WTC11 (cell line): ENCODE measurements at regions not wholly inside any gene's neighbourhood (a gene's known extent, or its start where the extent isn't known, plus 50 kb on each side); places are given as distances from the start of the nearest gene placed in this dataset.
A peak's percentile ranks its signal among the peaks of the same experiment; 100 is the strongest.

ENCODE experiments used
- ATAC-seq: fragments of 200-7000 bp; cut with Tn5 transposase; 2 replicates; pipeline ENCODE4 v1.10.0; 2021; ENCODE audit warnings: mild to moderate bottlenecking, moderate library complexity
- CTCF ChIA-PET: fragments of 300-600 bp; sonication (Branson Sonifier 250); formaldehyde crosslinking; loops from one replicate; lab custom pipeline; 2021; ENCODE audit warnings: antibody characterized with exemption; lab: Charles Lee
- POLR2A ChIA-PET: fragments of 350-600 bp; sonication (Branson Sonifier 250); formaldehyde crosslinking; loops from one replicate; lab custom pipeline; 2021; ENCODE audit warnings: antibody characterized with exemption; lab: Charles Lee
- DNase-seq: peaks from one replicate; pipeline ENCODE4 v3.0.0; 2021; ENCODE audit warnings: low spot score
- H3K27ac Mint-ChIP-seq: 2 replicates; pipeline ENCODE4 v1.8.0; 2021; ENCODE audit warnings: mixed read lengths
- H3K27me3 Mint-ChIP-seq: 2 replicates; pipeline ENCODE4 v1.8.0; 2021; ENCODE audit warnings: low read depth, mild to moderate bottlenecking, moderate library complexity, mixed read lengths
- H3K36me3 Mint-ChIP-seq: 2 replicates; pipeline ENCODE4 v1.8.0; 2021; ENCODE audit warnings: mixed read lengths
- H3K4me1 Mint-ChIP-seq: 2 replicates; pipeline ENCODE4 v1.8.0; 2022; ENCODE audit warnings: mixed read lengths
- H3K4me3 Mint-ChIP-seq: 2 replicates; pipeline ENCODE4 v1.8.0; 2021; ENCODE audit warnings: mild to moderate bottlenecking, moderate library complexity, mixed read lengths
- H3K9me3 Mint-ChIP-seq: 2 replicates; pipeline ENCODE4 v1.8.0; 2021; ENCODE audit warnings: mixed read lengths
- GTF2I ChIP-seq: fragments of 250-450 bp; sonication (Bioruptor Pico); conservative IDR thresholded peaks from 2 replicates; pipeline ENCODE4 v1.4.0; 2021; ENCODE audit warnings: mild to moderate bottlenecking
- IRF1 ChIP-seq: sonication (generic); formaldehyde crosslinking; IDR thresholded peaks from 2 replicates; pipeline ENCODE4 v1.8.0; 2023; ENCODE audit warnings: missing genetic modification reagents
- RORB ChIP-seq: fragments of 250-450 bp; sonication (Bioruptor Pico); IDR thresholded peaks from 2 replicates; pipeline ENCODE4 v1.9.0; 2021; ENCODE audit warnings: mild to moderate bottlenecking
- SMAD4 ChIP-seq: sonication (generic); formaldehyde crosslinking; IDR thresholded peaks from 2 replicates; pipeline ENCODE4 v1.8.0; 2022; ENCODE audit warnings: mild to moderate bottlenecking, missing genetic modification reagents
- STAT6 ChIP-seq: sonication (generic); formaldehyde crosslinking; conservative IDR thresholded peaks from 2 replicates; pipeline ENCODE4 v1.8.1; 2023; ENCODE audit warnings: mild to moderate bottlenecking, low read depth, missing genetic modification reagents, moderate library complexity
- TEAD1 ChIP-seq: sonication (generic); formaldehyde crosslinking; IDR thresholded peaks from 2 replicates; pipeline ENCODE4 v1.8.0; 2022; ENCODE audit warnings: mild to moderate bottlenecking, missing genetic modification reagents
- TP53 ChIP-seq: sonication (generic); formaldehyde crosslinking; IDR thresholded peaks from 2 replicates; pipeline ENCODE4 v1.8.1; 2023; ENCODE audit warnings: mild to moderate bottlenecking, missing genetic modification reagents
- ZBTB21 ChIP-seq: sonication (generic); formaldehyde crosslinking; IDR thresholded peaks from 2 replicates; pipeline ENCODE4 v1.8.1; 2023; ENCODE audit warnings: mild to moderate bottlenecking, missing genetic modification reagents, borderline replicate concordance
- ZNF138 ChIP-seq: sonication (generic); formaldehyde crosslinking; conservative IDR thresholded peaks from 2 replicates; pipeline ENCODE4 v1.8.1; 2022; ENCODE audit warnings: mild to moderate bottlenecking, moderate library complexity, missing genetic modification reagents
- ZNF317 ChIP-seq: sonication (generic); formaldehyde crosslinking; IDR thresholded peaks from 2 replicates; pipeline ENCODE4 v1.8.1; 2023; ENCODE audit warnings: low read depth, mild to moderate bottlenecking, moderate library complexity, missing genetic modification reagents, borderline replicate concordance
- ZNF425 ChIP-seq: fragments of 250-450 bp; sonication (Bioruptor Pico); conservative IDR thresholded peaks from 2 replicates; pipeline ENCODE4 v1.9.0; 2021; ENCODE audit warnings: mild to moderate bottlenecking
- TF ChIP-seq, protein P1 (sequence below): sonication (generic); formaldehyde crosslinking; IDR thresholded peaks from 2 replicates; pipeline ENCODE4 v1.8.0; 2023; ENCODE audit warnings: missing genetic modification reagents, mild to moderate bottlenecking, borderline replicate concordance

DNA sequence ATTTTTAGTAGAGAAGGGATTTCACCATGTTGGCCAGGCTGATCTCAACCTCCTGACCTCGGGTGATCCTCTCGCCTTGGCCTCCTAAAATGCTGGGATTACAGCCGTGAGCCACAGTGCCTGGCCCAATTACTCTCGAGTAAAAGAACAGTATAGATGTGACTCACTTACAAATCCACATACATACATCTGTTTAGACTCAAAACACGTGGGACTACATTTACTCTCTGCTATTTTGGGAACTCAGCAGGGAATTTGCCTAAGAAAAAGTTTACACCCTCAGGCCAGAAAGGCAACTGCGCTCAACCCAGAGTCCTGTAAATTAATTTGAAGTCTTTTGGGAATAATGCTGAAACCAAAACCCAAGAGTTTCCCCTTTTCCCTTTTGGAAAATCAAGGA, 289.7 kb downstream of the KLF6 start:
- POLR2A ChIA-PET = no interaction called here
- no peak overlapping the region for H3K4me3 Mint-ChIP-seq
- DNase-seq = no peak
- peaks cover 1% of the 10 kb centered on the region; the same call in 1 of the 2 replicates for H3K9me3 Mint-ChIP-seq
- no peaks in the 10 kb centered on the region for H3K36me3 Mint-ChIP-seq
- peaks cover 44% of the 10 kb centered on the region for H3K4me1 Mint-ChIP-seq
- no peaks in the 10 kb centered on the region; the same call in 1 of the 2 replicates for H3K27me3 Mint-ChIP-seq
- TF ChIP-seq, protein P1, sequence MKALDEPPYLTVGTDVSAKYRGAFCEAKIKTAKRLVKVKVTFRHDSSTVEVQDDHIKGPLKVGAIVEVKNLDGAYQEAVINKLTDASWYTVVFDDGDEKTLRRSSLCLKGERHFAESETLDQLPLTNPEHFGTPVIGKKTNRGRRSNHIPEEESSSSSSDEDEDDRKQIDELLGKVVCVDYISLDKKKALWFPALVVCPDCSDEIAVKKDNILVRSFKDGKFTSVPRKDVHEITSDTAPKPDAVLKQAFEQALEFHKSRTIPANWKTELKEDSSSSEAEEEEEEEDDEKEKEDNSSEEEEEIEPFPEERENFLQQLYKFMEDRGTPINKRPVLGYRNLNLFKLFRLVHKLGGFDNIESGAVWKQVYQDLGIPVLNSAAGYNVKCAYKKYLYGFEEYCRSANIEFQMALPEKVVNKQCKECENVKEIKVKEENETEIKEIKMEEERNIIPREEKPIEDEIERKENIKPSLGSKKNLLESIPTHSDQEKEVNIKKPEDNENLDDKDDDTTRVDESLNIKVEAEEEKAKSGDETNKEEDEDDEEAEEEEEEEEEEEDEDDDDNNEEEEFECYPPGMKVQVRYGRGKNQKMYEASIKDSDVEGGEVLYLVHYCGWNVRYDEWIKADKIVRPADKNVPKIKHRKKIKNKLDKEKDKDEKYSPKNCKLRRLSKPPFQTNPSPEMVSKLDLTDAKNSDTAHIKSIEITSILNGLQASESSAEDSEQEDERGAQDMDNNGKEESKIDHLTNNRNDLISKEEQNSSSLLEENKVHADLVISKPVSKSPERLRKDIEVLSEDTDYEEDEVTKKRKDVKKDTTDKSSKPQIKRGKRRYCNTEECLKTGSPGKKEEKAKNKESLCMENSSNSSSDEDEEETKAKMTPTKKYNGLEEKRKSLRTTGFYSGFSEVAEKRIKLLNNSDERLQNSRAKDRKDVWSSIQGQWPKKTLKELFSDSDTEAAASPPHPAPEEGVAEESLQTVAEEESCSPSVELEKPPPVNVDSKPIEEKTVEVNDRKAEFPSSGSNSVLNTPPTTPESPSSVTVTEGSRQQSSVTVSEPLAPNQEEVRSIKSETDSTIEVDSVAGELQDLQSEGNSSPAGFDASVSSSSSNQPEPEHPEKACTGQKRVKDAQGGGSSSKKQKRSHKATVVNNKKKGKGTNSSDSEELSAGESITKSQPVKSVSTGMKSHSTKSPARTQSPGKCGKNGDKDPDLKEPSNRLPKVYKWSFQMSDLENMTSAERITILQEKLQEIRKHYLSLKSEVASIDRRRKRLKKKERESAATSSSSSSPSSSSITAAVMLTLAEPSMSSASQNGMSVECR = no peak
- no peak for TF ChIP-seq SMAD4
- TF ChIP-seq IRF1 (CRISPR knock-in tag) = no peak
- TF ChIP-seq, all 79 proteins: peak for 0
- no peak overlapping the region for H3K27ac Mint-ChIP-seq
- CTCF ChIA-PET = interaction anchor here (0.6 kb wide), 1 partner anchor 1939 kb away, joined by 4 read pairs; no protein-coding TSS in a partner anchor
- ATAC-seq = no peak

DNA sequence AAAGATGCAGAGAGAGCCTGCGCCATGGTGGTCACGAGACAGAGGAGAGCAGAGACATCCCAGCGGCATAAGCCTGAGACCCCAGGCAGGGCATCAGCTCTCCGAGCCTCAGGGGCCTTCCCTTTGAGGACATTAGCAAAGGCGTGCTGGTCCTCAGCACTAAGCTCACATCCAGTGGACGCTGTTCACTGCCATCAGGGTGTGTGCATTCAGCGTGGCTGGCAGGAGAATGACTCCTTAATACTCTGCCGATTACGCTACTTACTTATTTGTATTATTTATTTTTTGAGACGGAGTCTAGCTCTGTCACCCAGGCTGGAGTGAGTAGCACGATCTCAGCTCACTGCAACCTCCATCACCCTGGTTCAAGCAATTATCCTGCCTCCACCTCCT, 290.2 kb downstream of the KLF6 start:
- Mint-ChIP-seq H3K27ac (peak overlapping the region; percentile 7; the same call in 1 of the 2 replicates), H3K36me3 (no peaks in the 10 kb centered on the region), H3K9me3 (peaks cover 6% of the 10 kb centered on the region; the same call in 1 of the 2 replicates), H3K4me3 (no peak overlapping the region), H3K27me3 (no peaks in the 10 kb centered on the region; the same call in 1 of the 2 replicates)
- DNase-seq = no peak
- ChIA-PET CTCF (no interaction called here), POLR2A (no interaction called here)
- no peak for ATAC-seq
- no peak for TF ChIP-seq ZNF425 (CRISPR knock-in tag)
- TF ChIP-seq TEAD1 (CRISPR knock-in tag) = no peak
- TF ChIP-seq ZNF138 (CRISPR knock-in tag) = no peak
- no peak for TF ChIP-seq RORB (CRISPR knock-in tag)
- TF ChIP-seq STAT6 (CRISPR knock-in tag) = no peak
- no peak for TF ChIP-seq GTF2I (CRISPR knock-in tag)
- TF ChIP-seq ZNF317 (CRISPR knock-in tag) = no peak
- no peak for TF ChIP-seq ZBTB21 (CRISPR knock-in tag)
- TF ChIP-seq TP53 (CRISPR knock-in tag) = no peak
- TF ChIP-seq, all 79 proteins: peak for 0
- H3K4me1 Mint-ChIP-seq = peaks cover 43% of the 10 kb centered on the region
